ENCODE measurements at regions not wholly inside any gene's neighbourhood (a gene's known extent, or its start where the extent isn't known, plus 50 kb on each side); places are given as distances from the start of the nearest gene placed in this dataset.

DNA sequence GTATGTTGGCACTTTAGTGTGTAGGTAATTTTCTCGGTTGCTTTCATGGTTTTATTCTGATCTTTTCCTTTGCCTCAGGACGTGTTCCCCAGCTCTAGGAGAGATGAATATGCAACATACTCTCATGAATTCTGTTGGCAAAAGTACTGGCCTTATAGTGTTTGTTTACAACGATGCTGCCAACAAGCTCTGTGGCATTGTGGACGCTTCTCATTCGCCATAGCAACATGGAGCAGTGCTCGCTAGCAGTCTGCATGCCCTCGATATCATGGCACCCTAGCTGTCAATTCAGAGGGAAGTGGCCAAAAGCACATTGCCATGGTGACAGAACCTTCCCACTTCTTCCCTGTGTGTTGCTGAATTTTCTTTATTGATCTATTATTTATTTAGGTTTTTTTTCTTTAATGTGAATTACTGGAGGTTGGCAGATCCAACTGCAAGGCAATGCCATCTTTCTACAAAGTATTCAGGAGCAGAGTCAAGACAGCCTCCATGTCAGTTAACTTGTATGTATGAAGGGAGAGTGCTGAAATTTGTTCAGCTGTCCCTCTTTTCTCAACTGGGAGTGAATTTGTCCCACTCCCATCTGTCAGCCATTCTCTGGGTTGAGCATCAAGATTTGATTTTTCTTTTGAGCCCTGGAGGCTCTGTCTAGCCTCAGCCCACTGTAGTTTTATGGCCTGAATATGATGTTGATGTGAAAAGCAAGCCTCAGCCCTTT lies 224.9 kb upstream of the VCX3A start:
- in situ Hi-C loops (cut with MboI; ENCODE audit: low pct_ligation_motif_present in 1 of 4, low pct_unique_long_range_greater_than_20kb in 1 of 4, low sequenced_read_pairs in 3 of 4) = no loop called here
- Histone ChIP-seq H3K27me3 (no peaks in the 10 kb centered on the region), H3K9me3 (no peaks in the 10 kb centered on the region), H3K4me3 (no peak overlapping the region), H3K27ac (no peak overlapping the region), H3K36me3 (no peaks in the 10 kb centered on the region), H3K4me1 (no peaks in the 10 kb centered on the region)
- 83 to 87% methylated on average over 3 to 7 of the region's 7 CpGs for WGBS, 2 donors (ENCODE audit: low coverage in 1 of 2)
- no peak for DNase-seq
- intact Hi-C loops (cut with DNase I; ENCODE audit: low total_unique reads) = no loop called here
- TF ChIP-seq POLR2AphosphoS5 (IDR thresholded peaks at IDR 0.05) (no peak), EP300 (IDR thresholded peaks at IDR 0.05; ENCODE audit: low read depth) (no peak), POLR2A (IDR thresholded peaks at IDR 0.05) (no peak)
- TF ChIP-seq, protein P1, sequence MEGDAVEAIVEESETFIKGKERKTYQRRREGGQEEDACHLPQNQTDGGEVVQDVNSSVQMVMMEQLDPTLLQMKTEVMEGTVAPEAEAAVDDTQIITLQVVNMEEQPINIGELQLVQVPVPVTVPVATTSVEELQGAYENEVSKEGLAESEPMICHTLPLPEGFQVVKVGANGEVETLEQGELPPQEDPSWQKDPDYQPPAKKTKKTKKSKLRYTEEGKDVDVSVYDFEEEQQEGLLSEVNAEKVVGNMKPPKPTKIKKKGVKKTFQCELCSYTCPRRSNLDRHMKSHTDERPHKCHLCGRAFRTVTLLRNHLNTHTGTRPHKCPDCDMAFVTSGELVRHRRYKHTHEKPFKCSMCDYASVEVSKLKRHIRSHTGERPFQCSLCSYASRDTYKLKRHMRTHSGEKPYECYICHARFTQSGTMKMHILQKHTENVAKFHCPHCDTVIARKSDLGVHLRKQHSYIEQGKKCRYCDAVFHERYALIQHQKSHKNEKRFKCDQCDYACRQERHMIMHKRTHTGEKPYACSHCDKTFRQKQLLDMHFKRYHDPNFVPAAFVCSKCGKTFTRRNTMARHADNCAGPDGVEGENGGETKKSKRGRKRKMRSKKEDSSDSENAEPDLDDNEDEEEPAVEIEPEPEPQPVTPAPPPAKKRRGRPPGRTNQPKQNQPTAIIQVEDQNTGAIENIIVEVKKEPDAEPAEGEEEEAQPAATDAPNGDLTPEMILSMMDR (IDR thresholded peaks at IDR 0.05) = no peak

DNA sequence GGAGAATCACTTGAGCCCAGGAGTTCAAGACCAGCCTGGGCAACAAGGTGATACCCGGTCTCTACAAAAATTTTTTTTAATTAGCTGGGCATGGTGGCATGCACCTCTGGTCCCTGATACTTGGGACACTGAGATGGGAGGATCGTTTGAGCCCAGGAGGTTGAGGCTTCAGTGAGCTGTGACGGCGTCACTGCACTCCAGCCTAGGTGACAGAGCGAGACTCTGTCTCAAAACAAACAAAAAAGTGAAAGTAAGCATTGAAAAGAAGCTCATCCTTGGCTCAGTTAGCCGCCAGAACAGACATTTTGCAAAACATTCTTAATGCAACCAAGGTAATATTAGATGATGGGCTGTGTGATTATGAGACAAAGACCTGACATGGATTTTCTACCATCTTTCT lies 223.3 kb upstream of the VCX3A start:
- H3K4me3 ChIP-seq = no peak overlapping the region
- in situ Hi-C loops (cut with MboI; ENCODE audit: low pct_ligation_motif_present in 1 of 4, low pct_unique_long_range_greater_than_20kb in 1 of 4, low sequenced_read_pairs in 3 of 4) = no loop called here
- 89% methylated on average over 6 of the region's 6 CpGs; no CpG with 5 or more reads in 1 of the 2 donors for WGBS, 2 donors (ENCODE audit: low coverage in 1 of 2)

DNA sequence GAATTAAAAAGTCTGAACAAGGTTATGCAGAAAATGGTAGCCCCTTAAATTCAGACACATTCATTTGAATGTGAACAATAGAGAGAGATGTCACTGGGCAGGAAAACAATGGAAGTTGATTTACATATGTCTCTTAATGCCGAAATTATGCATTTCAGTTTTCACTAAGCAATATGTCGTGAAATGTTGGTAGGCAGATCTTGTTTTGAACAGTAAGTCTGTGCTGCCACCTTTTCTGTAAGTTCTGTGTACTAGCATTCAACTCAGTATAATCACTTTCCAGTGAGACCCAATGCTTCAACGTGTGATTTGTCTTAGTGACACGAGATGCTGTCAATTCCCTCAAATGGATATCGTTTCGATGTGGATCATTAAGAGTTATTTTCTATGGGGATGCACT lies 222.7 kb upstream of the VCX3A start:
- intact Hi-C loops (cut with DNase I; ENCODE audit: low total_unique reads) = no loop called here
- no peak overlapping the region for H3K4me3 ChIP-seq
- no peaks in the 10 kb centered on the region for H3K36me3 ChIP-seq
- H3K27me3 ChIP-seq = no peaks in the 10 kb centered on the region
- DNase-seq = no peak
- TF ChIP-seq EP300 (IDR thresholded peaks at IDR 0.05; ENCODE audit: low read depth) = no peak
- no peak for TF ChIP-seq POLR2A (IDR thresholded peaks at IDR 0.05)
- TF ChIP-seq POLR2AphosphoS5 (IDR thresholded peaks at IDR 0.05) = no peak
- TF ChIP-seq, protein P1 (IDR thresholded peaks at IDR 0.05) = no peak
- H3K4me1 ChIP-seq = no peaks in the 10 kb centered on the region
- 90% methylated on average over 6 of the region's 6 CpGs for WGBS, 2 donors (ENCODE audit: low coverage in 1 of 2)
- no peaks in the 10 kb centered on the region for H3K9me3 ChIP-seq
- no peak overlapping the region for H3K27ac ChIP-seq
- in situ Hi-C loops (cut with MboI; ENCODE audit: low pct_ligation_motif_present in 1 of 4, low pct_unique_long_range_greater_than_20kb in 1 of 4, low sequenced_read_pairs in 3 of 4) = no loop called here

More for the DNA sequence above, 223.3 kb upstream of the VCX3A start:
- TF ChIP-seq POLR2A (IDR thresholded peaks at IDR 0.05) (no peak), EP300 (IDR thresholded peaks at IDR 0.05; ENCODE audit: low read depth) (no peak), POLR2AphosphoS5 (IDR thresholded peaks at IDR 0.05) (no peak)
- TF ChIP-seq, protein P1 (IDR thresholded peaks at IDR 0.05) = no peak
- Histone ChIP-seq H3K36me3 (no peaks in the 10 kb centered on the region), H3K4me1 (no peaks in the 10 kb centered on the region), H3K27me3 (no peaks in the 10 kb centered on the region), H3K27ac (no peak overlapping the region), H3K9me3 (no peaks in the 10 kb centered on the region)
- no peak for DNase-seq
- intact Hi-C loops (cut with DNase I; ENCODE audit: low total_unique reads) = no loop called here

DNA sequence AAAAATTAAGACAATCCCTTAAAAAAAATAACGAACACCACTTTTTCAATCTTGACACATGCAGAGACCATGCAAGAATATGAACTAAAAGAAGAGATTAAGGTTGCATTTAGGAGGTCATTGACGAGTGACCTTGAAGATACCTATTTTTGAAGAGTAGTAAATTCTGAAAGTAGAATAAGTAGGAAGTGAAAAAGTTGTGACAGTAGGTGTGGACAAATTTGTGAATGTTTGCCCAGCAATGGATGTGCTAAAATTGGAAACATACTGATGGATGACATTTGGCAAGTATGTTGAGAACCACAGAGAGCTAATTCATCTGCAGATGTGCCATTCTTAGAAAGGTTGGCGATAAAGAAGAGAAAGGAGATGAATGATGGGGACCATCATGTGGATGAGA lies 213.7 kb upstream of the VCX3A start:
- Histone ChIP-seq H3K4me1 (no peaks in the 10 kb centered on the region), H3K4me3 (no peak overlapping the region), H3K9me3 (no peaks in the 10 kb centered on the region), H3K27ac (no peak overlapping the region), H3K27me3 (no peaks in the 10 kb centered on the region), H3K36me3 (no peaks in the 10 kb centered on the region)
- WGBS, 2 donors (ENCODE audit: low coverage in 1 of 2) = 82 to 90% methylated on average over 2 to 3 of the region's 3 CpGs
- intact Hi-C loops (cut with DNase I; ENCODE audit: low total_unique reads) (no loop called here), in situ Hi-C loops (cut with MboI; ENCODE audit: low pct_ligation_motif_present in 1 of 4, low pct_unique_long_range_greater_than_20kb in 1 of 4, low sequenced_read_pairs in 3 of 4) (no loop called here)
- DNase-seq = no peak
- TF ChIP-seq POLR2A (IDR thresholded peaks at IDR 0.05) (no peak), EP300 (IDR thresholded peaks at IDR 0.05; ENCODE audit: low read depth) (no peak), POLR2AphosphoS5 (IDR thresholded peaks at IDR 0.05) (no peak)

Measured in transverse colon (tissue), 4 donors.